ENCODE measurements at regions not wholly inside any gene's neighbourhood (a gene's known extent, or its start where the extent isn't known, plus 50 kb on each side); places are given as distances from the start of the nearest gene placed in this dataset.
"Not testable (repeated sequence)": the region's sequence is repeated elsewhere in the genome, so short reads cannot be mapped to it uniquely, and the experiment has no call there.

GRCh38 chr3:3998140-3998922 is 199.1 kb downstream of the LRRN1 start:
- in situ Hi-C loops (cut with HindIII; ENCODE audit: low sequenced_read_pairs): no loop called here
- H3K4me3 ChIP-seq (ENCODE audit: low read depth, low read length): no peak overlapping the region
- DNase-seq (ENCODE audit: low read depth): peak; percentile 45
- TF ChIP-seq, protein P1, sequence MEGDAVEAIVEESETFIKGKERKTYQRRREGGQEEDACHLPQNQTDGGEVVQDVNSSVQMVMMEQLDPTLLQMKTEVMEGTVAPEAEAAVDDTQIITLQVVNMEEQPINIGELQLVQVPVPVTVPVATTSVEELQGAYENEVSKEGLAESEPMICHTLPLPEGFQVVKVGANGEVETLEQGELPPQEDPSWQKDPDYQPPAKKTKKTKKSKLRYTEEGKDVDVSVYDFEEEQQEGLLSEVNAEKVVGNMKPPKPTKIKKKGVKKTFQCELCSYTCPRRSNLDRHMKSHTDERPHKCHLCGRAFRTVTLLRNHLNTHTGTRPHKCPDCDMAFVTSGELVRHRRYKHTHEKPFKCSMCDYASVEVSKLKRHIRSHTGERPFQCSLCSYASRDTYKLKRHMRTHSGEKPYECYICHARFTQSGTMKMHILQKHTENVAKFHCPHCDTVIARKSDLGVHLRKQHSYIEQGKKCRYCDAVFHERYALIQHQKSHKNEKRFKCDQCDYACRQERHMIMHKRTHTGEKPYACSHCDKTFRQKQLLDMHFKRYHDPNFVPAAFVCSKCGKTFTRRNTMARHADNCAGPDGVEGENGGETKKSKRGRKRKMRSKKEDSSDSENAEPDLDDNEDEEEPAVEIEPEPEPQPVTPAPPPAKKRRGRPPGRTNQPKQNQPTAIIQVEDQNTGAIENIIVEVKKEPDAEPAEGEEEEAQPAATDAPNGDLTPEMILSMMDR (IDR thresholded peaks at IDR 0.05; ENCODE audit: low read depth, low read length, missing control alignments): peak; percentile 55

DNA sequence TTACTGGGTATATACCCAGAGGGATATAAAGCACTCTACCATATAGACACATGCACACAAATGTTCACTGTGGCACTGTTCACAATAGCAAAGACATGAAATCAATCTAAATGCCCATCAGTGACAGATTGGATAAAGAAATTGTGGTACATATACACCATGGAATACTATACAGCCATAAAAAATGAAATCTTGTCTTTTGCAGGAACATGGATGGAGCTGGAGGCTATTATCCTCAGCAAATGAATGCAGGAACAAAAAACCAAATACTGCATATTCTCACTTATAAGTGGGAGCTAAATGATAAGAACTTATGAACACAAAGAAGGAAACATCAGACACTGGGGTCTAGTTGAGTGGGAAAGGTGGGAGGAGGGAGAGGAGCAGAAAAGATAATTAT is 200.1 kb downstream of the LRRN1 start:
- DNase-seq (ENCODE audit: low read depth); H3K4me3 ChIP-seq (ENCODE audit: low read depth, low read length); in situ Hi-C loops (cut with HindIII; ENCODE audit: low sequenced_read_pairs): not testable (repeated sequence)

- DNase-seq (ENCODE audit: low read depth): no peak
- in situ Hi-C loops (cut with HindIII; ENCODE audit: low sequenced_read_pairs): no loop called here
- TF ChIP-seq, protein P1 (IDR thresholded peaks at IDR 0.05; ENCODE audit: low read depth, low read length, missing control alignments): no peak
These were observed 202.7 kb downstream of the LRRN1 start for GRCh38 chr3:4001976-4002375.

DNA sequence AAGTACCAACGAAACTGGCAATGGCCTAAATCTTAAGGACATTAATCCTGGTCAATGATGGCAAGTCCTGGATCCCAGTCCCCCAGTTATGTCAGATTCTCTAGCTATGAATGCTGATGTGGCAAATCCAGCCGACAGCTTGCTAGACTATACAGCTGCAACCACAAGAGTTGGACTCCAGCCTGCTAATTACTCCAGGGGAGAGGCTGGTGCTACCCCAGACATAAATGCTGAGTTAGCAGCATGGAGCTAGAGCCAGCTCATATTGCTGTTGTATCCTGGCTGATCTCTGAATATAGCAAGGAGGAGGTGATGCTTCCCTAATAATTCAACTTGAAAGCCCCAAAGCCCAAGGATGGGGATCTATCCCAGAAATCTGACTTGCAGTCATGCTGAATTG is 207.1 kb downstream of the LRRN1 start:
- in situ Hi-C loops (cut with HindIII; ENCODE audit: low sequenced_read_pairs): no loop called here
- DNase-seq (ENCODE audit: low read depth): peak; percentile 8
- TF ChIP-seq, protein P1 (IDR thresholded peaks at IDR 0.05; ENCODE audit: low read depth, low read length, missing control alignments): no peak
- H3K4me3 ChIP-seq (ENCODE audit: low read depth, low read length): no peak overlapping the region

More at GRCh38 chr3:4001976-4002375, 202.7 kb downstream of the LRRN1 start:
- no peak overlapping the region for H3K4me3 ChIP-seq (ENCODE audit: low read depth, low read length)

DNA sequence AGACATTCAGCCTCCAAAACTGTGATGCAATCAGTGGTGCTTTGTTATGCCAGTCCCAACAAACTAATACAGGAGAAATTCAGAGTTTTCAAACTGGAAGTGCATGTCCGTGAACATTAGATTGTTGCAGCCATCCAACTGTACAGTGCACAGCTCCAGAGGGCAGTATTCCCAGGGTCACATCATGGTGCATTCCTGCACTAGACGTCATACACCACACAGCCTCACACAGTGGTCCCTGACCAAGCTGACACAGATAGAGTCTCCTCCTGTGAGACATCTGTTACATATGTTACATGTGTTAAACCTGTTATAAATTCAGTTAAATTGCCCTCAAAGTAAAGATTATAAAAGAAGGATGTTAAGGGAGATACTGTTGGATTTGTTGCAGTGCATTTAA is 209.0 kb downstream of the LRRN1 start:
- in situ Hi-C loops (cut with HindIII; ENCODE audit: low sequenced_read_pairs): no loop called here
- no peak for DNase-seq (ENCODE audit: low read depth)
- no peak overlapping the region for H3K4me3 ChIP-seq (ENCODE audit: low read depth, low read length)
- TF ChIP-seq, protein P1 (IDR thresholded peaks at IDR 0.05; ENCODE audit: low read depth, low read length, missing control alignments): no peak

- no peak for DNase-seq (ENCODE audit: low read depth)
- TF ChIP-seq, protein P1 (IDR thresholded peaks at IDR 0.05; ENCODE audit: low read depth, low read length, missing control alignments): no peak
- in situ Hi-C loops (cut with HindIII; ENCODE audit: low sequenced_read_pairs): no loop called here
- no peak overlapping the region for H3K4me3 ChIP-seq (ENCODE audit: low read depth, low read length)
These were observed 211.9 kb downstream of the LRRN1 start for GRCh38 chr3:4011166-4011565.

- in situ Hi-C loops (cut with HindIII; ENCODE audit: low sequenced_read_pairs): no loop called here
- DNase-seq (ENCODE audit: low read depth): no peak
- H3K4me3 ChIP-seq (ENCODE audit: low read depth, low read length): no peak overlapping the region
- TF ChIP-seq, protein P1 (IDR thresholded peaks at IDR 0.05; ENCODE audit: low read depth, low read length, missing control alignments): no peak
These were observed 216.2 kb downstream of the LRRN1 start for GRCh38 chr3:4015426-4015825.
